H1 (cell line): ENCODE measurements at regions not wholly inside any gene's neighbourhood (a gene's known extent, or its start where the extent isn't known, plus 50 kb on each side); places are given as distances from the start of the nearest gene placed in this dataset.

Source experiments
- CTCF ChIA-PET: fragments of 300-600 bp; sonication (Branson Sonifier 250); formaldehyde crosslinking; loops from one replicate; lab custom pipeline; 2021; ENCODE audit not compliant: partially characterized antibody; lab: Charles Lee
- POLR2A ChIA-PET: fragments of 300-600 bp; sonication (Branson Sonifier 250); formaldehyde crosslinking; loops from one replicate; lab custom pipeline; 2021; ENCODE audit warnings: inconsistent platforms; ENCODE audit not compliant: partially characterized antibody; lab: Charles Lee
- DNase-seq, 2 experiments: peaks; one replicate each; pipeline versions ENCODE4 v3.0.0 to v3.0.0-alpha.2; 2010 to 2022; ENCODE audit warnings: low spot score in 2 of 2, low read depth in 1 of 2, mixed read lengths in 1 of 2
- FAIRE-seq: peaks from 2 replicates; lab custom pipeline; 2011; peaks lifted over from hg19 to GRCh38; lab: Jason Lieb, UNC
- H2AFZ ChIP-seq: 2 replicates; pipeline ENCODE4 v1.8.1; 2012; ENCODE audit warnings: low read length, inconsistent platforms
- H2AK5ac ChIP-seq: 2 replicates; pipeline ENCODE4 v1.6.1; 2013; ENCODE audit warnings: low read depth, low read length
- H2BK120ac ChIP-seq: replicated peaks from 2 replicates; pipeline ENCODE3; 2013; ENCODE audit warnings: low read depth, low read length, inconsistent platforms
- H2BK12ac ChIP-seq: 2 replicates; pipeline ENCODE4 v1.6.1; 2013; ENCODE audit warnings: low read depth, low read length
- H2BK15ac ChIP-seq: 2 replicates; pipeline ENCODE4 v1.6.1; 2013; ENCODE audit warnings: low read length
- H2BK20ac ChIP-seq: 2 replicates; pipeline ENCODE4 v1.6.1; 2013; ENCODE audit warnings: low read length
- H2BK5ac ChIP-seq: 2 replicates; pipeline ENCODE4 v1.6.1; 2013; ENCODE audit warnings: low read depth, low read length
- H3K14ac ChIP-seq: 2 replicates; pipeline ENCODE4 v1.6.1; 2013; ENCODE audit warnings: inconsistent platforms; ENCODE audit not compliant: insufficient read length
- H3K18ac ChIP-seq: 2 replicates; pipeline ENCODE4 v1.6.1; 2013; ENCODE audit warnings: low read length; ENCODE audit errors: extremely low read depth
- H3K23ac ChIP-seq: 2 replicates; pipeline ENCODE4 v1.6.1; 2013; ENCODE audit warnings: inconsistent platforms; ENCODE audit not compliant: insufficient read length
- H3K23me2 ChIP-seq: 2 replicates; pipeline ENCODE4 v1.6.1; 2013; ENCODE audit warnings: low read depth, low read length
- H3K27ac ChIP-seq: 2 replicates; pipeline ENCODE4 v1.6.1; 2011; ENCODE audit warnings: low read depth, low read length, inconsistent platforms
- H3K27me3 ChIP-seq, 4 experiments: replicated peaks in 1 of 4; 1 replicate in 1 of 4; 2 replicates in 3 of 4; pipeline versions ENCODE4 v1.6.1 to v1.8.1; 2011 to 2013; ENCODE audit warnings: low read length in 3 of 4, mild to moderate bottlenecking in 3 of 4, inconsistent platforms in 2 of 4, mixed read lengths in 2 of 4, moderate library complexity in 1 of 4; ENCODE audit not compliant: control insufficient read depth in 3 of 4, insufficient read depth in 3 of 4; ENCODE audit errors: extremely low read depth in 1 of 4
- H3K36me3 ChIP-seq, 4 experiments: 2 replicates each; pipeline versions ENCODE4 v1.6.1 to v1.8.1; 2011 to 2013; ENCODE audit warnings: mild to moderate bottlenecking in 4 of 4, low read length in 3 of 4, moderate library complexity in 2 of 4, control low read depth in 1 of 4, inconsistent platforms in 1 of 4; ENCODE audit not compliant: insufficient read depth in 4 of 4, control insufficient read depth in 2 of 4
- H3K4ac ChIP-seq: replicated peaks from 2 replicates; pipeline ENCODE3; 2013; ENCODE audit warnings: low read length, low read depth, mixed read lengths, inconsistent platforms; ENCODE audit not compliant: insufficient read length
- H3K4me1 ChIP-seq, 4 experiments: replicated peaks in 1 of 4; 1 replicate in 1 of 4; 2 replicates in 3 of 4; pipeline versions ENCODE4 v1.6.1 to v1.8.1; 2011 to 2013; ENCODE audit warnings: low read length in 3 of 4, inconsistent platforms in 2 of 4, mixed read lengths in 1 of 4; ENCODE audit not compliant: insufficient read depth in 4 of 4, control insufficient read depth in 3 of 4
- H3K4me2 ChIP-seq, 2 experiments: 2 replicates each; pipeline versions ENCODE4 v1.6.1 to v1.8.1; 2011 to 2013; ENCODE audit warnings: low read depth in 2 of 2, low read length in 2 of 2, control low read depth in 1 of 2, inconsistent platforms in 1 of 2, mild to moderate bottlenecking in 1 of 2; ENCODE audit not compliant: insufficient read depth in 1 of 2
- H3K4me3 ChIP-seq, 4 experiments: fragments of 200-600, 300-600 bp in 1 of 4; sonication (generic), shearing (Covaris generic), sonication (Bioruptor Twin) in 1 of 4; 2 replicates each; pipeline versions ENCODE4 v1.5.1 to v1.8.1; 2011 to 2016; ENCODE audit warnings: low read length in 4 of 4, low read depth in 3 of 4, control low read depth in 2 of 4, inconsistent platforms in 2 of 4, mild to moderate bottlenecking in 2 of 4, mixed read lengths in 1 of 4, moderate library complexity in 1 of 4; ENCODE audit not compliant: insufficient read depth in 2 of 4; ENCODE audit errors: extremely low read depth in 1 of 4
- H3K56ac ChIP-seq: replicated peaks from 2 replicates; pipeline ENCODE3; 2013; ENCODE audit warnings: low read depth, mild to moderate bottlenecking, mixed read lengths, low read length, inconsistent platforms; ENCODE audit not compliant: insufficient read length
- H3K79me1 ChIP-seq: 2 replicates; pipeline ENCODE4 v1.6.1; 2013; ENCODE audit warnings: low read depth, low read length, control low read depth
- H3K79me2 ChIP-seq, 2 experiments: 2 replicates each; pipeline versions ENCODE4 v1.6.1 to v1.8.1; 2012 to 2013; ENCODE audit warnings: low read length in 2 of 2, mild to moderate bottlenecking in 2 of 2, inconsistent platforms in 1 of 2; ENCODE audit not compliant: insufficient read depth in 2 of 2, control insufficient read depth in 1 of 2
- H3K9ac ChIP-seq, 4 experiments: replicated peaks in 1 of 4; 1 replicate in 1 of 4; 2 replicates in 3 of 4; pipeline versions ENCODE4 v1.6.1 to v1.8.1; 2011 to 2013; ENCODE audit warnings: low read depth in 3 of 4, low read length in 3 of 4, control low read depth in 2 of 4, mild to moderate bottlenecking in 2 of 4, moderate library complexity in 2 of 4, inconsistent platforms in 1 of 4; ENCODE audit errors: extremely low read depth in 1 of 4
- H3K9me3 ChIP-seq, 2 experiments: 2 replicates each; pipeline versions ENCODE4 v1.6.1 to v1.8.1; 2012 to 2013; ENCODE audit warnings: mild to moderate bottlenecking in 2 of 2, moderate library complexity in 2 of 2, control low read depth in 1 of 2, inconsistent platforms in 1 of 2, low read depth in 1 of 2, low read length in 1 of 2, mixed read lengths in 1 of 2; ENCODE audit not compliant: insufficient read depth in 2 of 2
- H4K20me1 ChIP-seq, 2 experiments: replicated peaks in 1 of 2; 2 replicates each; pipeline versions ENCODE3 to v1.8.1; 2011 to 2013; ENCODE audit warnings: inconsistent platforms in 2 of 2, low read length in 2 of 2, mild to moderate bottlenecking in 1 of 2; ENCODE audit not compliant: insufficient read depth in 2 of 2, control insufficient read depth in 1 of 2
- H4K5ac ChIP-seq: 2 replicates; pipeline ENCODE4 v1.6.1; 2013; ENCODE audit warnings: low read length, low read depth, mixed read lengths, inconsistent platforms; ENCODE audit not compliant: insufficient read length
- H4K8ac ChIP-seq: 2 replicates; pipeline ENCODE4 v1.8.0; 2013; ENCODE audit warnings: mild to moderate bottlenecking, moderate library complexity, low read length, inconsistent platforms; ENCODE audit not compliant: insufficient read depth; ENCODE audit errors: extremely low read depth
- H4K91ac ChIP-seq: replicated peaks from 2 replicates; pipeline ENCODE3; 2013; ENCODE audit warnings: low read length, mixed read lengths, inconsistent platforms; ENCODE audit not compliant: insufficient read length
- CTBP2 ChIP-seq: IDR thresholded peaks from 2 replicates; pipeline ENCODE4 v1.7.0; 2011; ENCODE audit warnings: borderline replicate concordance, mild to moderate bottlenecking, moderate library complexity, mixed read lengths, low read length; ENCODE audit not compliant: insufficient read depth, insufficient read length
- FOSL1 ChIP-seq: IDR thresholded peaks from 2 replicates; pipeline ENCODE4 v1.6.1; 2011; ENCODE audit warnings: mild to moderate bottlenecking, low read depth, low read length, moderate library complexity; ENCODE audit not compliant: insufficient read depth
- NRF1 ChIP-seq: IDR thresholded peaks from 2 replicates; pipeline ENCODE4 v1.6.1; 2011; ENCODE audit warnings: mild to moderate bottlenecking, low read depth, low read length, improper control_type of control experiment
- SIN3A ChIP-seq, 2 experiments: IDR thresholded peaks in 1 of 2; conservative IDR thresholded peaks in 1 of 2; 2 replicates each; pipeline ENCODE4 v1.6.1; 2011 to 2012; ENCODE audit warnings: low read length in 2 of 2, improper control_type of control experiment in 1 of 2, low read depth in 1 of 2, mild to moderate bottlenecking in 1 of 2
- WGBS, 2 experiments: shearing (Covaris generic) in 1 of 2; methylation state at CpG; one replicate each; pipeline versions ENCODE4 v1.1.6 to v1.1.7; 2013 to 2015; ENCODE audit warnings: low lambda C conversion rate in 2 of 2, mixed read lengths in 2 of 2, inconsistent platforms in 1 of 2, low coverage in 1 of 2, missing lambda C conversion rate in 1 of 2; ENCODE audit not compliant: insufficient replicate concordance in 2 of 2, insufficient coverage in 1 of 2, insufficient read length in 1 of 2; ENCODE audit errors: extremely low coverage in 1 of 2, missing lambda C conversion rate in 1 of 2; 5-methylcytosine and 5-hydroxymethylcytosine counted together
- TF ChIP-seq, protein P1 (sequence below): IDR thresholded peaks from 2 replicates; pipeline ENCODE4 v1.6.1; 2012; ENCODE audit warnings: inconsistent platforms

DNA sequence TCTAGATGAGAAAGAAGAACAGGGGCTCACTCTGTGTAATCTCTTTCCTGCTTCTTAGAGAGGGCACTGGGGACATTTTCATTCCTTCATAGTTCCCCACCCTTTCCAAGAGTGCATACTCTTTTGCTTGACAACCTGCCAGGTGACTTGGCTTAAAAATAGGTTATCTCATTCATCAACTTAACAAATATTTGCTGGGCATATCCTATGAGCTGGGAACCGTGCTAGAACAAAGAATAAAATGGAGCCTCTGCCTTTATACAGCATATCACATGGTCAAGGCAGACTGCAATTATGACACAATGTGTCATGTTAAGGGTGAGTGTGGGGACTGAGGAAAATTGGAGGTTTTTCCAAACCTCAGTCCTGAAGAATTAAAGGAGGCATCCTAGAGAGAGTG, 209.8 kb upstream of the FOXA2 start:
- H4K5ac ChIP-seq: no peak overlapping the region
- no peak overlapping the region for H3K18ac ChIP-seq
- H3K9me3 ChIP-seq: no peaks in the 10 kb centered on the region
- ChIA-PET POLR2A (no interaction called here), CTCF (interaction anchor here (0.7 kb wide), 1 partner anchor 11 kb away, joined by 3 read pairs; no protein-coding TSS in a partner anchor)
- H2BK12ac ChIP-seq: no peak overlapping the region
- no peaks in the 10 kb centered on the region for H3K23me2 ChIP-seq
- no peaks in the 10 kb centered on the region for H4K20me1 ChIP-seq
- H3K36me3 ChIP-seq: no peaks in the 10 kb centered on the region
- H4K91ac ChIP-seq: no peak overlapping the region
- no peak for TF ChIP-seq NRF1
- TF ChIP-seq CTBP2: no peak
- TF ChIP-seq FOSL1: no peak
- TF ChIP-seq SIN3A (conservative IDR thresholded peaks at IDR 0.05 in 1 of 2, IDR thresholded peaks at IDR 0.05 in 1 of 2; ENCODE audit: low read depth in 1 of 2, low read length in 2 of 2): no peak
- TF ChIP-seq, protein P1, sequence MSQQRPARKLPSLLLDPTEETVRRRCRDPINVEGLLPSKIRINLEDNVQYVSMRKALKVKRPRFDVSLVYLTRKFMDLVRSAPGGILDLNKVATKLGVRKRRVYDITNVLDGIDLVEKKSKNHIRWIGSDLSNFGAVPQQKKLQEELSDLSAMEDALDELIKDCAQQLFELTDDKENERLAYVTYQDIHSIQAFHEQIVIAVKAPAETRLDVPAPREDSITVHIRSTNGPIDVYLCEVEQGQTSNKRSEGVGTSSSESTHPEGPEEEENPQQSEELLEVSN: no peak
- DNase-seq (no peak), FAIRE-seq (no peak)
- peaks cover 0 to 3% (median 0%) of the 10 kb centered on the region in 4 experiments; a peak in 1 of 7 replicates for H3K4me1 ChIP-seq
- H3K79me1 ChIP-seq: no peaks in the 10 kb centered on the region
- H2BK120ac ChIP-seq: no peak overlapping the region
- H3K4me3 ChIP-seq: no peak overlapping the region
- H2BK5ac ChIP-seq: no peak overlapping the region
- no peak overlapping the region for H4K8ac ChIP-seq
- no peak overlapping the region for H3K27ac ChIP-seq
- H2AFZ ChIP-seq: no peak overlapping the region
- WGBS, 2 experiments: 79% methylated on average over 1 of the region's 1 CpG; no CpG with 5 or more reads in 1 of the 2 experiments
- H3K56ac ChIP-seq: no peak overlapping the region
- no peaks in the 10 kb centered on the region for H3K79me2 ChIP-seq
- H3K14ac ChIP-seq: no peak overlapping the region
- H3K23ac ChIP-seq: no peak overlapping the region
- H3K27me3 ChIP-seq: no peaks in the 10 kb centered on the region
- no peak overlapping the region for H3K4ac ChIP-seq
- H3K9ac ChIP-seq: no peak overlapping the region
- no peak overlapping the region for H2BK20ac ChIP-seq
- no peak overlapping the region for H2BK15ac ChIP-seq
- H2AK5ac ChIP-seq: no peak overlapping the region
- no peak overlapping the region for H3K4me2 ChIP-seq
